ENCODE measurements at regions not wholly inside any gene's neighbourhood (a gene's known extent, or its start where the extent isn't known, plus 50 kb on each side); places are given as distances from the start of the nearest gene placed in this dataset.
"Not testable (repeated sequence)": the region's sequence is repeated elsewhere in the genome, so short reads cannot be mapped to it uniquely, and the experiment has no call there.

- FAIRE-seq = no peak
Observed at GRCh38 chr6:113055998-113056397, 708.9 kb downstream of the RFPL4B start.

DNA sequence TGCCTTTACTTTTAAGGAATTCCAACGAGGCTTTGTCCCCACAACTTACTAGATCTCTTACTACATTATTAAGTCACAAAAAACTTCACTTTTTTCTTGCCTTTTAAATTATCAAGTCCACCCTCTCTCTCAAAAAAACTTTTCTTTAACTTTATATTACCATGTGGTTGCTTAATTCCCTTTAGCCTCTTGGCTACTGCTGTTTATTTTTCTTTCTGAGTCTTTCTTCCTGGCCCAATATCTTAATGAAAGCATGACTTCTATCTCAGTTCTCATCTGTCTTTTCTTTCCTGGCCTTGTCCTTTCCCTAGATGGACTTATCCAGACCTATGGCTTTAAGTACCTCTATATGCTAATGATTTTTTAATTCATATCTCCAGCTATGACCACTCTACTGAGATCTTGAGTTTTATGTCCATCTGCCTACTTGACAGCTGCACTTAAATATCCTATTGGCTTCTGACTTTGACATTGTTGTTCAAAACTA, 710.5 kb downstream of the RFPL4B start:
- no peak for FAIRE-seq

DNA sequence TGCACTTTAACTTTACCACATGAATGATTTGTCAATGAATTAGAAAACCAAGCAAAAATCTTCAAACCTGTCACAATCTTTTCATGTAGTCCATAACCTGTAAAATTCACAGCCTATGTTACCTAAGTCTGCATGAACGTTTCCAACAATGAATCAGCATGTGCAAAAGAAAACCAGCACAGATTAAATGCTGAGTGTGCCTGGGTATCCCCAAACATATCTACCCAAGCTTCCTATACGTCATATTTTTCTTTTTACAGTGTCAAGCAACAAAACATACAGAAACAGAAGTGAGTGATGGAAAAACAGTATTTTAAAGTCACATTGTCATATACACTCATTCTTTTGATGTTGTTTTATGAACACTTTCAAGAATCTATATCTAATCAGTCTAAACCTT, 713.5 kb downstream of the RFPL4B start:
- no peak for FAIRE-seq

DNA sequence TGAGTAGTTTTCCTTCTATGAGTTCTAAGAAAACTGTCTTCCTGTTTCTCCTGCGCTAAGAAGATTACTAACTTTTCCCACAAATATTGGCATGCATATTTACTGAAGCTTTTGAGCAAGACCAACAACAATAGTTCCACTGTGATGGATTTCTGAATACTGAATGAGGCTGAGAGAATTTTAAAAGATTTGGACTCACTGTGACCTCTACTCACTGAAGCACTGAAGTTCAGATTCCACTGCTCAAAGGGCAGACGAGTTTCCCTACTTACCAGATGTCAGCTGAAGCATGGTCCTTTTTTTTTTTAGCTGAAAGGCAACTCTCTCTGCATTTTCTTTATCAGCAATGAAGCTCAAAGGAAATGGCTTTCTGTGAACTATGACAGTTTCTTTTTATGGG, 718.5 kb downstream of the RFPL4B start:
- FAIRE-seq = no peak

GRCh38 chr6:113067612-113068275, 720.6 kb downstream of the RFPL4B start:
- peak; percentile 53 for FAIRE-seq

- FAIRE-seq = peak; percentile 51
Observed at GRCh38 chr6:113068570-113068969, 721.4 kb downstream of the RFPL4B start.

GRCh38 chr6:113070681-113071080, 723.6 kb downstream of the RFPL4B start:
- not testable (repeated sequence) for FAIRE-seq

DNA sequence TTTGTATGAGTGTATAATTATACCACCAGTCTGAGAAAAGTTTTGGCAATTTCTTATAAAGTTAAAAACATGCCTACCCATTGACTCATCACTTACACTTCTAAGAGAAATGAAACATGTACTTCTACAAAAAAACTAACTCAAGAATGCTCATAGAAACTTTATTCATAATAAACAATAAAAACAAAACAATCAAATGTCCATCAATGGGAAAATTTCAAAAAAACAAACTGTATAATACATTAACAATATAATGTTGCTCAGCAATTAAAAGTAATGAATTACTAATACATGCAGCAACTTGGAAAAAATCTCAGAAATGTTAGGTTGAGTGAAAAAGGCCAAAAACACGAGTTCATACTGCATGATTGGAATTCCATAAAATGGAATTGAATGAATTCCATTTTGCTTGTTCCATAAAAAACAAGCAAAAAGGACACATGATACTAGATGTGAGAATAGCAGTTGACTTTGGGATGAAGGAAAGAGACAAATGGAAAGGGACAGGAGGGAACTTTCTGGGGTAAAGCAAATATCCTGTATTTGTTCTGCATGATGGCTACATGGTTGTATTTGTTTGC, 726.6 kb downstream of the RFPL4B start:
- FAIRE-seq = no peak

- no peak for FAIRE-seq
Observed at GRCh38 chr6:113076116-113076515, 729.0 kb downstream of the RFPL4B start.

GRCh38 chr6:113076816-113077215, 729.7 kb downstream of the RFPL4B start:
- FAIRE-seq = no peak

- FAIRE-seq = no peak
Observed at GRCh38 chr6:113077794-113078193, 730.7 kb downstream of the RFPL4B start.

DNA sequence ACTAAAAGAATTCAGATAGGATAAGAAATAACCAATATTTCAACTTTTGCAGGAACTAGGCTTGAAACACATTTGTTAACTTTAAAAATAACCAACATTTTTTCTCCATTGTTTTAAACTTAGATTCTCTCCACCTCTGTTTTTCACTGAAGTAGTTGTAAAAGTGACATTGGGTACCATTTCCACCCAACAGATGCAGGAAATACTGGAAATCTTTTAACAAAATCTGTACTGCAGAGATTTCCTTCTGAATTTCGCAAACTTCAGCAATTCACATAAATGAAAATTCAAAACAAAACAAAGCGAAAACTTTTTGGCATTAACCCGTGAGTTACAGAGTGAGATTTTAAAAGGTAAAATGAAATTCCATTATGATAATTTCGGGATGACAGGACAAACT, 731.7 kb downstream of the RFPL4B start:
- FAIRE-seq = no peak

- no peak for FAIRE-seq
Observed at GRCh38 chr6:113082745-113083144, 735.6 kb downstream of the RFPL4B start.

DNA sequence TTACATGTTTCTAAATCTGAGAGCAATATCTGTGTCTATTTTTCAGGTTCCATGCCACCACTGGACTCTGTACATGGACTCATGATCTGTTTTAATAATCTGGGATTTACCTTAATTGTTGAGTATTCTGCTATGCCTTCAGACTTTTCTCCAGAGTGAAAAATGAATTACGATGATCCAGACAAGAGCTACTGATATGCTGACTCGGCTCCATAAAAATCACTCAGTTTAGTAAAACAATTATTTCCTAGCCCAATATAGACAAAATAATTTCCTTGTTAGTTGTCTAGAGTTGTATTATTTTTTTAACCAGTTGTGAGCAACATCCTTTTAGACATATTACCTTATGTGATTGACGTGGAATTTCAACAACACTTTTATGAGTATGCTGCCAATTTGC, 736.8 kb downstream of the RFPL4B start:
- FAIRE-seq = no peak

GRCh38 chr6:113089056-113089455, 741.9 kb downstream of the RFPL4B start:
- FAIRE-seq = no peak

DNA sequence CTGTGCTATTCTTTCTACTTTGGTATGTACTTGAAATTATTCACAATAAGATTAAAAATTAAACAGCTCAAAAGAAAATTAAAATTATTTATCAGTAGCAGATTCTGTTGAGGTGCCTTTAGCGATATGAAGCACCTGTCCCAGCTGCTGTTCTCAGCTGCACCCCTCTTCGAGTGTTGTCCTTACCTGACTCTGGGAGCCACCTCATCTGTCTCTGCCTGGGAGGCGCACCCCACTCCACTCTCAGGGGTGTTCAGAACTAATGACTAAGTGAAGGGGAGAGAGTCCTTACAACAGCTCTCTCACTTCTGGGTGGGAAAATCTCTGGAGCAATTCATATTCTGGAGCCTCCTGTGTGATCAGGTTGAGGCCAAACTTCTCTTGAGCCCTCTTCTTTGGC, 745.7 kb downstream of the RFPL4B start:
- no peak for FAIRE-seq

GRCh38 chr6:113094779-113095178, 747.6 kb downstream of the RFPL4B start:
- FAIRE-seq = no peak

- FAIRE-seq = no peak
Observed at GRCh38 chr6:113095841-113096240, 748.7 kb downstream of the RFPL4B start.

DNA sequence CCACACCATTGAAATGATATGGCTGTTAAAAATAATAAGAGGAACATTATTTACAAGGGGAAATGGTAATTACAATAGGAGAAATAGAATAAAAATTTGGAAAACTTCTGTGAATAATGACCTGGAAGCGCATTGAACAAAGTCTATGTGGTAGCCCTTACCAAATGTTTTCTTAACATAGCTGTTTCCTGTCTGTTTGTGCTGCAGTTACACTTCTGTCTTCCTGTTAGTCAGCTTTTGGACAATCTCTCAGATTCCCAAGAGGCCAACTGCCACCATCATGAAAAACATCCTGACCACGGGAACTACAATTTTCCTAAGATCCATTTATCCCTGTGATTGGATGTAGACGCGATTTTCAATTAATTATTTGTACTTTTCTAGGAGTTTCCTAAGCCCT, 754.4 kb upstream of the MARCKS start:
- no peak for FAIRE-seq

DNA sequence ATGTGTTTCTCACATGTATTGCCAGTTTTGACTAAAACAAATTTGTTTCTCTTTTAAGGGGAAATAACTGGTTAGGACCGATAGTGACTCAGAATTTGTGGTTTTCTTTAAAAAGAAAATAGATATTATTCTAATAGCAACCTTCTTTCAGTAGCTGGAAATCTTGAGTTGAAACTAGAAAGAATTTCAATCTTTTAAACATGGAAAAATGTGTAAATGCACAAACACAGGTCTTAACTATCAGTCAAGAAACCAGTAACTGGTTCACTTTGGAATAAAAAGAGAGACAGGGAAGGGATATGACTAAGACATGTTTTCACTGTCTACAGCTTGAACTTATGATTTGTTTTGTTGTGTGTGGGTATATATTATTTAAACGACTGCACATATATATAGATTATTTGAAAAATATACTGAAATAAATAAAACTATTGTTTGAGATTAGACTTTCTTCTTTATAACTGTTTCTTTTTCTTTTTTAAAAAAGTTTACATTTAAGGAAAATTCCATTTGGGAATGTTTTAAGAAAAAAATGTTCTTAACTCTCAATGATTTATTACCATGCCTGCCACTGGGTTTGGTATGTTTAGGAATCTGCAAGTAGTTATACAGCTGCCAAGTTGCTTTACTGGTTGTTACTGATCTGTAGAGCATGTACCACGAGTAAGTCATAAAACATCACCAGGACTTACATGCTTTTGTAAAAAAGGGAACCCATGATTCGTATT, 753.3 kb upstream of the MARCKS start:
- FAIRE-seq = no peak

- no peak for FAIRE-seq
Observed at GRCh38 chr6:113104541-113104940, 752.6 kb upstream of the MARCKS start.

DNA sequence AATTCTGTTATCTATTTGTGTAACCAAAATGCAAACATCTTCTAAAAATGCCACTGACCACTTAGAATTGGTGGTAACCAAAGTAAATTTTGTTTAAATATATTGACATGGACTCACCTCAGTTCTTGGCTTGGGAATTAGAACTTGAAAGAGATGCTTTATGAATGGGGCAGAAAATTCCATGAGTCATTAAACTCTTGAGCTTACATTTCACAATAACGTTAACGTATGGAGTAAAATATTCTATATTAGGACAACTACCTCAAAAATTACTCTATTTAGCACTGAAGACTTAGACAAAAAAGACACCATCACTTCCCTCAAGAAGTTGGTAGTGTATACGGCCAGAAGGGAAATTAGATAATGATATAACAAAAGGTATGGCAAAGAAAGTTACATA, 752.2 kb upstream of the MARCKS start:
- FAIRE-seq = no peak

GRCh38 chr6:113110211-113110610, 746.9 kb upstream of the MARCKS start:
- FAIRE-seq = peak; percentile 58

DNA sequence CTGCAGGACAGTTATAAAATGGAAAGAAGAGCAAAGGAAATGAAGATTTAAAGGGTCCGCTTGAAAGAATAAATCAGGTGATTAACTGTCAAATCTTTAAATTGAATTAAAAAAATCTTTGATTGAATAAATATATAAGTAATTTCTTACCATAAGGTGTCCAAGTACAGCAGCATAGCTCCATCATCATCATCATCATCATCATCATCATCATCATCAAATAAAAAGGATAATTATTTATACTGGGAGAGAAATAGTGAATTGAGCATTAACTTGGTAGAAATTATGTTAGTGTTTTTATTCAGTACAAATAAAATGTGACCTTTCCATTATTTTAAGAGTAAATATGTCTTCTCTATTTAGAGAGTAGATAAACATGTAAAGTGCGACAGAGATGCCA, 745.6 kb upstream of the MARCKS start:
- FAIRE-seq = no peak

Measured in islet of Langerhans (tissue), 1 donor.